H1 (cell line): ENCODE measurements at regions not wholly inside any gene's neighbourhood (a gene's known extent, or its start where the extent isn't known, plus 50 kb on each side); places are given as distances from the start of the nearest gene placed in this dataset.

Source experiments
- EGR1 ChIP-seq: IDR thresholded peaks from 2 replicates; pipeline ENCODE4 v1.6.1; 2011; ENCODE audit warnings: low read depth, low read length, borderline replicate concordance
- EP300 ChIP-seq, 2 experiments: IDR thresholded peaks; 1 replicate in 1 of 2; 2 replicates in 1 of 2; pipeline ENCODE4 v1.6.1; 2011 to 2012; ENCODE audit warnings: low read depth in 2 of 2, low read length in 2 of 2, mild to moderate bottlenecking in 2 of 2, borderline replicate concordance in 1 of 2, inconsistent platforms in 1 of 2, moderate library complexity in 1 of 2
- FOSL1 ChIP-seq: IDR thresholded peaks from 2 replicates; pipeline ENCODE4 v1.6.1; 2011; ENCODE audit warnings: mild to moderate bottlenecking, low read depth, low read length, moderate library complexity; ENCODE audit not compliant: insufficient read depth
- JUND ChIP-seq: IDR thresholded peaks from 2 replicates; pipeline ENCODE4 v1.6.1; 2011; ENCODE audit warnings: mild to moderate bottlenecking, improper control_type of control experiment, low read length
- KDM4A ChIP-seq: IDR thresholded peaks from one replicate; pipeline ENCODE4 v1.7.1; 2012; ENCODE audit warnings: low read depth, mild to moderate bottlenecking, moderate library complexity, low read length, inconsistent platforms; ENCODE audit not compliant: severe bottlenecking
- PHF8 ChIP-seq: fragments of 200-600 bp; sonication (generic); conservative IDR thresholded peaks from 2 replicates; pipeline ENCODE4 v1.7.1; 2012; ENCODE audit warnings: low read depth, mild to moderate bottlenecking, inconsistent platforms, low read length, moderate library complexity
- RNF2 ChIP-seq: fragments of 200-900, 300-1000 bp; sonication (generic); IDR thresholded peaks from 2 replicates; pipeline ENCODE4 v1.7.1; 2016; ENCODE audit warnings: borderline replicate concordance, low read depth, mild to moderate bottlenecking, antibody characterized with exemption, low read length; ENCODE audit not compliant: poor library complexity, severe bottlenecking; ENCODE audit errors: missing control alignments
- TAF1 ChIP-seq: IDR thresholded peaks from 2 replicates; pipeline ENCODE4 v1.6.1; 2011; ENCODE audit warnings: mild to moderate bottlenecking, low read depth, low read length
- TCF12 ChIP-seq: IDR thresholded peaks from 2 replicates; pipeline ENCODE4 v1.6.1; 2011; ENCODE audit warnings: low read depth, mild to moderate bottlenecking, low read length

DNA sequence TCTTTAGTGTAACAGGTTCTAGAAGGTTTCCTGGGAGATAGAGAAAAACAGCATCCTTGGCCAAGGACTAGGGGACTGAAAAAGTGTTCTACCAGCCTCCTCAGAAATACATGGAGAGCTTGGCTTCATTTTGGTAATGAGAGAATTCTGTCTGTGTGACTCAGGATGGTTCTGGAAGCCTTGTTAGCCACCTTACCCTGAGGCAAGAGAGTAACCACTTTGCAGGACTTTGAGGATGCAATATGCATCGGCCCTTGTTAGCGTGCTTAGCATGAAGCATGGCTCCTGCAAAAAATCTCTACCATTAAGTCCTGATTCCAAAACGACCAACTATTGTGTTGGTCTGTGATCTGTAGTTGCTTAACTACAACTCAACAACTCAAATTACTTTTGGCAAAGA lies 79.8 kb downstream of the C1QL2 start (continued):
- TF ChIP-seq TCF12 (no peak), RNF2 (no peak), KDM4A (no peak), FOSL1 (no peak), EP300 (IDR thresholded peaks at IDR 0.05; ENCODE audit: borderline replicate concordance in 1 of 2, low read depth in 2 of 2, low read length in 2 of 2) (no peak), PHF8 (no peak), TAF1 (no peak), JUND (no peak), EGR1 (no peak)
